Urinary bladder (tissue), 3 donors: ENCODE measurements at regions not wholly inside any gene's neighbourhood (a gene's known extent, or its start where the extent isn't known, plus 50 kb on each side); places are given as distances from the start of the nearest gene placed in this dataset.
"Not testable (repeated sequence)": the region's sequence is repeated elsewhere in the genome, so short reads cannot be mapped to it uniquely, and the experiment has no call there.

ENCODE experiments used
- DNase-seq: peaks from one replicate; pipeline ENCODE4 v3.0.0-alpha.2; 2015; ENCODE audit errors: extremely low spot score
- H3K27ac ChIP-seq: one replicate; pipeline ENCODE4 v1.5.1; 2013; ENCODE audit warnings: low read depth, mild to moderate bottlenecking, moderate library complexity
- H3K36me3 ChIP-seq: one replicate; pipeline ENCODE4 v1.6.1; 2013; ENCODE audit warnings: mild to moderate bottlenecking, moderate library complexity; ENCODE audit not compliant: insufficient read depth
- H3K4me1 ChIP-seq: one replicate; pipeline ENCODE4 v1.6.1; 2013; ENCODE audit warnings: mild to moderate bottlenecking, moderate library complexity; ENCODE audit not compliant: insufficient read depth
- H3K4me3 ChIP-seq: one replicate; pipeline ENCODE4 v1.5.1; 2013; ENCODE audit warnings: low read depth, low read length
- WGBS: extraction: QIAGEN DNeasy Blood & Tissue Kit; methylation state at CpG from one replicate; pipeline ENCODE4 v1.1.7; 2013; 5-methylcytosine and 5-hydroxymethylcytosine counted together
- donor health status: healthy with polysubstance abuse.
- donor health status: healthy.

GRCh38 chr11:81986556-81987161 is 747.0 kb downstream of the FAM181B start:
- WGBS, result 87% methylated on average over 31 of the region's 31 CpGs

GRCh38 chr11:81979448-81979847 is 754.2 kb downstream of the FAM181B start:
- no peak overlapping the region for H3K27ac ChIP-seq
- WGBS, result 86% methylated on average over 1 of the region's 1 CpG
- no peak for DNase-seq

More at GRCh38 chr11:81986556-81987161, 747.0 kb downstream of the FAM181B start:
- no peak overlapping the region for H3K4me3 ChIP-seq
- H3K36me3 ChIP-seq, result no peaks in the 10 kb centered on the region
- no peaks in the 10 kb centered on the region for H3K4me1 ChIP-seq
- no peak overlapping the region for H3K27ac ChIP-seq
- DNase-seq, result no peak

DNA sequence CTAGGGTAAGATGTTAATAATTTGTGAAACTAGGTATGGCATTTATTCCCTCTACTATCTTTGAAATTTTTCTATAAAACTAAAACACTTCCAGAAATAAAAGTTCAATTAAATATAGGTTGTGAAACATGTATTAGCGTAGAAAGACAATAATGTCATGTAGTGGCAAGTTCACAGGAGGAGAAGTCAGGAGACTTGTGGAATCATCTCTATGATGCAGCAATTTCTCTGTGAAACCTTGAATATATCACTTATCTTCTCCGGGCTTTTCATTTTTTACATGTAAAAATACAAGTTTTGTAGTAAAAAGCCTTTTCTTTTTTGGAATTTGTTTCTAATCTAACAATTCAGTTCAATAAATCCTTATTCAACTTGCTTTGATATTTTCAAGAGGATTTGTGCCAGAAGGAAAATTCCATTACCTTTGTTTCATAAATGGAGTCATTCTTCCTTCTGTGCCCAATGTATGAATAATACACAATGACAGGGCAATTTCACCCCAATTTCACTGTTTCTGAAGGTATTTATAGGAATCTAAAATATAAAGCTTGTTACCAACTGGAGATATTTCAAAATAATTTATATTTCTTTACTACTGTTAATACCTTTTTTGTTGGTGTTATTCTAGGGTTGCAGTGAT is 758.3 kb downstream of the FAM181B start:
- Histone ChIP-seq H3K27ac (no peak overlapping the region), H3K36me3 (no peaks in the 10 kb centered on the region), H3K4me1 (no peaks in the 10 kb centered on the region), H3K4me3 (no peak overlapping the region)
- DNase-seq, result no peak
- 86% methylated on average over 2 of the region's 2 CpGs for WGBS

More at GRCh38 chr11:81979448-81979847, 754.2 kb downstream of the FAM181B start:
- Histone ChIP-seq H3K36me3 (no peaks in the 10 kb centered on the region), H3K4me3 (no peak overlapping the region), H3K4me1 (no peaks in the 10 kb centered on the region)

GRCh38 chr11:81970886-81971285 is 762.8 kb downstream of the FAM181B start:
- 58% methylated on average over 3 of the region's 3 CpGs for WGBS
- Histone ChIP-seq H3K27ac (no peak overlapping the region), H3K36me3 (no peaks in the 10 kb centered on the region), H3K4me3 (no peak overlapping the region), H3K4me1 (no peaks in the 10 kb centered on the region)
- DNase-seq, result no peak

- H3K36me3 ChIP-seq, result no peaks in the 10 kb centered on the region
- WGBS, result 46% methylated on average over 1 of the region's 1 CpG
- no peak for DNase-seq
Measured at GRCh38 chr11:81967242-81967641, 766.4 kb downstream of the FAM181B start.

DNA sequence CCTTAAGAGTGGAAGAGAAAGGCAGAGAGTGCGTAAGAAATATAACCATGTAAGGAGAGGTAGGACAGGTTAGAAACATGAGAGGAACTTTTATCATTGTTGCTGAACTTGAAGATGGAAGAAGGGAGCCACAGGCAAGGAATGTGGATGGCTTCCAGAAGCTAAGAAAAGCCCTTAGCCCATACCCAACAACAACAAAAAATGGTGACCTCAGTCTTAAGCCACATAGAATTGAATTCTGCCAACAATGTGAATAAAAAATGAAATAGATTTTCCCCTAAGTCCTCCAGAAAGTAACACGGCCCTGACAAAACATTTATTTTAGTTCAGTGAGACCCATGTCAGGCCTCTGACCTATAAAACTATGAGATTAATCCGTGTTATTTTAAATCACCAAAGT is 767.3 kb downstream of the FAM181B start:
- DNase-seq, result no peak
- WGBS, result 82% methylated on average over 3 of the region's 3 CpGs
- Histone ChIP-seq H3K4me3 (no peak overlapping the region), H3K4me1 (no peaks in the 10 kb centered on the region), H3K36me3 (no peaks in the 10 kb centered on the region), H3K27ac (no peak overlapping the region)

More at GRCh38 chr11:81967242-81967641, 766.4 kb downstream of the FAM181B start:
- no peak overlapping the region for H3K27ac ChIP-seq
- H3K4me3 ChIP-seq, result no peak overlapping the region
- no peaks in the 10 kb centered on the region for H3K4me1 ChIP-seq

GRCh38 chr11:81963018-81963417 is 770.6 kb downstream of the FAM181B start:
- Histone ChIP-seq H3K36me3 (no peaks in the 10 kb centered on the region), H3K27ac (no peak overlapping the region), H3K4me1 (no peaks in the 10 kb centered on the region), H3K4me3 (no peak overlapping the region)
- 28% methylated on average over 3 of the region's 3 CpGs for WGBS
- DNase-seq, result no peak

DNA sequence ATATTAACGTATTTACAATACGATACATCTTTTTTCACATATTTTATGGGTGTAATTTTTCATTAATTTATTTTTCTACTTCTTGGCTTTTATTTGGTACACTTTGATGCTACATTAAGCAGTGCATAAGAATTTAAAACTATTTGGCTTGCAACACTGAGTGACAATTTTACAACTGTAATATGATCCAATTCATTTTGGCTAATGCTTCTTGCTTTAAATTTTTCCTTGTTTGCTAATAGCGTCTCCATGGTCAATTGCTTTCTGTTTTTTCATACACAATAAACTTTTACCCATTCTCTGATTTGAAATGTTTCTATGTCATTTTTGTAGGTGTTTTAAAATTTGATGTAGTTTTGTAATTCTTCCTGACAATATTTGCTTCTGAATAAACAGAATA is 773.2 kb downstream of the FAM181B start:
- no peak overlapping the region for H3K27ac ChIP-seq
- 69% methylated on average over 3 of the region's 3 CpGs for WGBS
- no peak for DNase-seq
- H3K4me3 ChIP-seq, result no peak overlapping the region
- H3K36me3 ChIP-seq, result no peaks in the 10 kb centered on the region
- H3K4me1 ChIP-seq, result no peaks in the 10 kb centered on the region

- DNase-seq, result no peak
- H3K27ac ChIP-seq, result no peak overlapping the region
- WGBS, result 25% methylated on average over 2 of the region's 2 CpGs
- no peaks in the 10 kb centered on the region for H3K4me1 ChIP-seq
- H3K36me3 ChIP-seq, result no peaks in the 10 kb centered on the region
- no peak overlapping the region for H3K4me3 ChIP-seq
Measured at GRCh38 chr11:81959341-81959740, 774.3 kb downstream of the FAM181B start.

- not testable (repeated sequence) for H3K27ac ChIP-seq, H3K4me1 ChIP-seq, DNase-seq, H3K36me3 ChIP-seq, H3K4me3 ChIP-seq
- 96% methylated on average over 6 of the region's 6 CpGs for WGBS
Measured at GRCh38 chr11:81954301-81954700, 779.4 kb downstream of the FAM181B start.

DNA sequence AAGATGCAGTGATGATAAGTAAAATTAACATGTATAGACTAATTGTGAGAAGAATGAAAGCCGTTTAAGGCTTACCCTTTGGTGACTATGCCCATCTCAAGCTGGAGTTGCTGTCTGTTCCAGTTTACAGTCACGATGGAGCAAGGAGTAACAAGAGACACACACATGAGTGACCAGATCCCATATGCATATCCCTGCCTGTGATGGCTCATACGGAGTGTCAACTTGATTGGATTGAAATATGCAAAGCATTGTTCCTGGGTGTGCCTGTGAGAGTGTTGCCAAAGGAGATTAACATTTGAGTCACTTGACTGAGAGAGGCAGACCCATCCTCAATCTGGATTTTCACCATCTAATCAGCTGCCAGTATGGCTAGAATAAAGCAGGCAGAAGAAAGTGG is 786.8 kb downstream of the FAM181B start:
- WGBS, result 74% methylated on average over 3 of the region's 3 CpGs
- Histone ChIP-seq H3K36me3 (no peaks in the 10 kb centered on the region), H3K4me1 (no peaks in the 10 kb centered on the region), H3K27ac (no peak overlapping the region), H3K4me3 (no peak overlapping the region)
- no peak for DNase-seq

GRCh38 chr11:81942646-81943045 is 791.0 kb downstream of the FAM181B start:
- no peak overlapping the region for H3K4me3 ChIP-seq
- WGBS, result 71% methylated on average over 2 of the region's 2 CpGs
- H3K36me3 ChIP-seq, result no peaks in the 10 kb centered on the region
- H3K4me1 ChIP-seq, result no peaks in the 10 kb centered on the region
- no peak for DNase-seq
- H3K27ac ChIP-seq, result no peak overlapping the region

DNA sequence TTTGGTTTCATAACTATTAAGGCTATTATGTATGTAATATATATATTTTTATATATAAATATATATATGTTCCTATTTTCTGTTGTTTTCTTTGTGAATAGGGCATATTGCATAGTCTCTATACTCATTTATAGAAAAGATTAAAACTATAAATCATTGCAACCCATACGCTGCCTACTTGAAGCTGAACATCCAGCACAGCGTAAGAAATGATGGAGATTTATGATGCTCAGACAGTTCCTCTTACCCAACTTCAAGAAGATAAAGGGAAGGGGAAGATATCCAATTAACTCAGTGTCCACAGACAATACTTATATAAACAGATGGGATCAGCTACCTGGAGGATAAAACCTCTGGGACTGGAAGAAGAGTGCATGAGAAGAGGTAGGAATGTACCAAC is 791.7 kb downstream of the FAM181B start:
- Histone ChIP-seq H3K4me3 (no peak overlapping the region), H3K4me1 (no peaks in the 10 kb centered on the region), H3K36me3 (no peaks in the 10 kb centered on the region), H3K27ac (no peak overlapping the region)
- DNase-seq, result no peak
- 36% methylated on average over 2 of the region's 2 CpGs for WGBS

DNA sequence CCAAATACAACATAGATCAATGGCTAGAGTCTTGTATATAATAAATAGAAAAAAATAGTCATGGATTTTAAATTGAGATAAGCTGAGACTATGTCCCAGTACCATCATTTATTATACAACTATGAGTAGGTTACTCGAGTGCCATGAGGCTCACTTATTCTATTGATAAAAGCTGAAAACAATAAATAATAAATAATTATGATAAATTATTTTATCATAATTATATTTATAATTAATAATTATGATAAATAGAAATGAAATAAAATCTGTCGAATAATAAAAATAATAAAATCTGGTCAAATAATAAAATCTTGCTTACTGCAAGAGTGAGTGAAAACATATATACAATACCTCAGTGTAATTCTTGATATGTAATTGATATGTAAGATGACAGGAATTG is 801.4 kb downstream of the FAM181B start:
- no peak for DNase-seq
- no peak overlapping the region for H3K27ac ChIP-seq
- no peaks in the 10 kb centered on the region for H3K36me3 ChIP-seq
- no peaks in the 10 kb centered on the region for H3K4me1 ChIP-seq
- WGBS, result 94% methylated on average over 2 of the region's 2 CpGs
- no peak overlapping the region for H3K4me3 ChIP-seq
